Activated CD4-positive, alpha-beta T cell treated with anti-CD3 and anti-CD28 coated beads for 48 hours (primary cell): ENCODE measurements at regions not wholly inside any gene's neighbourhood (a gene's known extent, or its start where the extent isn't known, plus 50 kb on each side); places are given as distances from the start of the nearest gene placed in this dataset.
"Not testable (repeated sequence)": the region's sequence is repeated elsewhere in the genome, so short reads cannot be mapped to it uniquely, and the experiment has no call there.

ENCODE experiments used
- DNase-seq: peaks from one replicate; pipeline ENCODE4 v3.0.0-alpha.2; 2020

GRCh38 chr4:82301390-82301789 lies 72.4 kb downstream of the HNRNPD start:
- DNase-seq: not testable (repeated sequence)

GRCh38 chr4:82293304-82293703 lies 80.5 kb downstream of the HNRNPD start:
- DNase-seq: no peak

GRCh38 chr4:82287720-82288119 lies 86.1 kb downstream of the HNRNPD start:
- no peak for DNase-seq

GRCh38 chr4:82284858-82285805 lies 88.7 kb downstream of the HNRNPD start:
- peak; percentile 100 for DNase-seq

- no peak for DNase-seq
Observed at GRCh38 chr4:82284475-82284857, 89.3 kb downstream of the HNRNPD start.

- no peak for DNase-seq
Observed at GRCh38 chr4:82282875-82283274, 90.9 kb downstream of the HNRNPD start.

- not testable (repeated sequence) for DNase-seq
Observed at GRCh38 chr4:82279550-82279949, 94.2 kb downstream of the HNRNPD start.

- no peak for DNase-seq
Observed at GRCh38 chr4:82276332-82276640, 97.5 kb downstream of the HNRNPD start.

- DNase-seq: no peak
Observed at GRCh38 chr4:82275431-82276331, 98.1 kb downstream of the HNRNPD start.

GRCh38 chr4:82274700-82275099 lies 99.1 kb downstream of the HNRNPD start:
- DNase-seq: not testable (repeated sequence)

- not testable (repeated sequence) for DNase-seq
Observed at GRCh38 chr4:82272523-82272922, 101.3 kb downstream of the HNRNPD start.

- DNase-seq: not testable (repeated sequence)
Observed at GRCh38 chr4:82271915-82272480, 101.8 kb downstream of the HNRNPD start.

- no peak for DNase-seq
Observed at GRCh38 chr4:82268826-82269193, 105.0 kb downstream of the HNRNPD start.

GRCh38 chr4:82268050-82268825 lies 105.6 kb downstream of the HNRNPD start:
- DNase-seq: peak; percentile 51

- no peak for DNase-seq
Observed at GRCh38 chr4:82267506-82267905, 106.3 kb downstream of the HNRNPD start.

GRCh38 chr4:82266345-82266744 lies 107.4 kb downstream of the HNRNPD start:
- no peak for DNase-seq

- no peak for DNase-seq
Observed at GRCh38 chr4:82261084-82261483, 112.7 kb downstream of the HNRNPD start.

GRCh38 chr4:82260632-82261031 lies 113.2 kb downstream of the HNRNPD start:
- no peak for DNase-seq

- DNase-seq: no peak
Observed at GRCh38 chr4:82256718-82257117, 117.1 kb downstream of the HNRNPD start.

- DNase-seq: no peak
Observed at GRCh38 chr4:82255657-82256056, 118.1 kb downstream of the HNRNPD start.

- no peak for DNase-seq
Observed at GRCh38 chr4:82248903-82249632, 124.7 kb downstream of the HNRNPD start.

- no peak for DNase-seq
Observed at GRCh38 chr4:82247629-82248028, 126.2 kb downstream of the HNRNPD start.
